ENCODE measurements at regions not wholly inside any gene's neighbourhood (a gene's known extent, or its start where the extent isn't known, plus 50 kb on each side); places are given as distances from the start of the nearest gene placed in this dataset.

DNA sequence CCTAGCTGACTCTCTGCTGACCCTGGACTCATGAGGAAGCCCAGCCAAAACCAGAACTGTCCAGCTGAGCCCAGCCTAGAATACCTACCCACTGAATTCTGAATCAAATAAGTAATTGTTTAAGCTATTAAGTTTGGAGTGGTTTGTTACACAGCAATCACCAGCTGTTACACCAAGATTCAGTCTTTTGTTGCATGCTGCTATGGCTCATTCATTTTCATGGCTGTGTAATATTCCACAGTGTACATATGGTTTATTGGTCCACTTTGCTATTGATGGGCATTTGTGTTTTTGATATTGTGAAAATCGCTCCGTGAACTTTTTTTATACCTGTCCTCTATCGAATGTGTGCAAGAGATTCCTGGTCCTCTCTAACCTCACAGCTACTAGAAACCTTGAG lies 156.4 kb downstream of the FGF18 start:
- TF ChIP-seq CTCF (IDR thresholded peaks at IDR 0.05), result no peak
- Histone ChIP-seq H3K9me3 (no peaks in the 10 kb centered on the region), H3K36me3 (no peaks in the 10 kb centered on the region), H3K27me3 (replicated peaks; ENCODE audit: insufficient read depth) (no peaks in the 10 kb centered on the region), H3K4me3 (no peak overlapping the region), H3K4me1 (ENCODE audit: control insufficient read depth in 1 of 2, low read depth in 2 of 2) (no peaks in the 10 kb centered on the region), H3K27ac (no peak overlapping the region)
- ATAC-seq (ENCODE audit: insufficient number of reproducible peaks, low FRiP score, low read depth), result no peak
- DNase-seq (ENCODE audit: low spot score), result no peak

- no peak overlapping the region for H3K27ac ChIP-seq
- DNase-seq (ENCODE audit: low spot score) (no peak), ATAC-seq (ENCODE audit: insufficient number of reproducible peaks, low FRiP score, low read depth) (no peak)
- no peaks in the 10 kb centered on the region for H3K27me3 ChIP-seq (replicated peaks; ENCODE audit: insufficient read depth)
- H3K36me3 ChIP-seq, result no peaks in the 10 kb centered on the region
- H3K4me3 ChIP-seq, result no peak overlapping the region
- no peak for TF ChIP-seq CTCF (IDR thresholded peaks at IDR 0.05)
- no peaks in the 10 kb centered on the region for H3K9me3 ChIP-seq
- no peaks in the 10 kb centered on the region for H3K4me1 ChIP-seq (ENCODE audit: control insufficient read depth in 1 of 2, low read depth in 2 of 2)
These were observed 157.8 kb downstream of the FGF18 start for GRCh38 chr5:171577042-171577758.

GRCh38 chr5:171578049-171578828 lies 158.8 kb downstream of the FGF18 start:
- no peak overlapping the region for H3K27ac ChIP-seq
- TF ChIP-seq CTCF (IDR thresholded peaks at IDR 0.05), result no peak

DNA sequence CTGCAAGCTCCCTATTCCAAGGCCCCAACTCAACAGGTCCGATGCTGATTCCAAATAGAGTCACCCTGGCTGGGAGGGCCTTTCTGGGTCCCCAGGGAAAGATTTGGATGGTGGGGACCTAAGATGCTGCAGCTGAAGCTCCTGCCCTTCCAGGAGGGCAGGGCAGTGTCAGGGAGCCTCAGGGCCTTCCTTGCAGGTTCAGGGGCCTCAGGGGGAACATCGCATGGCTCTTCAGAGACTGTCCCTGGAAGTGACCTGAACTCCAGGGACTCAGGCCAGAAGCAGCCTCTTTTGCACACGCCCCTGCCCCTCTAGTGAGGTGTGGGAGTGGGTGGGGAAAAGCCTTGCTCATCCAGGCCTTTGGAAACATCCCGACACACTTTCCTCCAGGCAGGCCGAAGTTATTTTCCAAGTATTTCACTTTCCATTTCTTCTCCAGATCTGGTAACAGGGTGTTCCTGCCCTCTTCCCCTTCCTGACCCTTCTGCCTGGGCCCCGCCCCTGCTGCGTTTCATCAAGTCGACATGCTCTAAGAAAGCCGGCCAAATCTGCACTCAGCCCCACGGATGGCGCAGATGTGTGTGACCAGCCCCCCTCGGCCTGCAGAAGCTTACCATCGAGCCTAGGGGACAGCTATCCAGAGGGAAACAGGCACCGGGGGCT lies 159.5 kb downstream of the FGF18 start:
- ATAC-seq (ENCODE audit: insufficient number of reproducible peaks, low FRiP score, low read depth), result no peak

More at GRCh38 chr5:171578049-171578828, 158.8 kb downstream of the FGF18 start:
- H3K4me1 ChIP-seq (ENCODE audit: control insufficient read depth in 1 of 2, low read depth in 2 of 2), result no peaks in the 10 kb centered on the region
- H3K9me3 ChIP-seq, result no peaks in the 10 kb centered on the region
- no peaks in the 10 kb centered on the region for H3K27me3 ChIP-seq (replicated peaks; ENCODE audit: insufficient read depth)
- ATAC-seq (ENCODE audit: insufficient number of reproducible peaks, low FRiP score, low read depth) (no peak), DNase-seq (ENCODE audit: low spot score) (no peak)
- H3K36me3 ChIP-seq, result no peaks in the 10 kb centered on the region
- no peak overlapping the region for H3K4me3 ChIP-seq

More for the DNA sequence above, 159.5 kb downstream of the FGF18 start:
- Histone ChIP-seq H3K27me3 (replicated peaks; ENCODE audit: insufficient read depth) (no peaks in the 10 kb centered on the region), H3K4me1 (ENCODE audit: control insufficient read depth in 1 of 2, low read depth in 2 of 2) (no peaks in the 10 kb centered on the region), H3K36me3 (no peaks in the 10 kb centered on the region), H3K9me3 (no peaks in the 10 kb centered on the region), H3K4me3 (no peak overlapping the region), H3K27ac (no peak overlapping the region)
- DNase-seq (ENCODE audit: low spot score), result no peak
- TF ChIP-seq CTCF (IDR thresholded peaks at IDR 0.05), result no peak

Data from thoracic aorta (tissue), 2 donors.